GM18498 (cell line): ENCODE measurements at regions not wholly inside any gene's neighbourhood (a gene's known extent, or its start where the extent isn't known, plus 50 kb on each side); places are given as distances from the start of the nearest gene placed in this dataset.
"Not testable (repeated sequence)": the region's sequence is repeated elsewhere in the genome, so short reads cannot be mapped to it uniquely, and the experiment has no call there.

ENCODE experiments used
- ATAC-seq: cut with Tn5 transposase; IDR thresholded peaks from one replicate; pipeline ENCODE4 v1.9.1; 2021; ENCODE audit warnings: mild to moderate bottlenecking, moderate library complexity; ENCODE audit not compliant: unreplicated experiment

DNA sequence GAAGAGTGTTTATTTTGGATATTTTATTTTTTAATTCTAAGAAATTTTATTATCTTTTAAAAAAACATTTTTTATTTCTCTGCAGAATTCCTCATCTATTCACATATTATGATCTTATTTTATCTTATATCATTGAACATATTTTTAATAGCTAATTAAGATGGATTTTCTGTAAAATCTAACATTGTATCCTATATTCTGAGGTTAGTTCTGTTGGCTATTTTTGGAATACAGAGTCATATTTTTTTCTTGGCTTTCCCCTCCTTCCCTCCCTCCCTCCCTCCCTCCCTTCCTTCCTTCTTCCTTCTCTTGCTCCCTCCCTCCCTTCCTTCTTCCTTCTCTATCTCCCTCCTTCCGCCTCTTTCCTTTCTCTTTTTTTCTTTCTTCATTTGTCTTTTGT is 2326.6 kb upstream of the RAG2 start:
- ATAC-seq = no peak

DNA sequence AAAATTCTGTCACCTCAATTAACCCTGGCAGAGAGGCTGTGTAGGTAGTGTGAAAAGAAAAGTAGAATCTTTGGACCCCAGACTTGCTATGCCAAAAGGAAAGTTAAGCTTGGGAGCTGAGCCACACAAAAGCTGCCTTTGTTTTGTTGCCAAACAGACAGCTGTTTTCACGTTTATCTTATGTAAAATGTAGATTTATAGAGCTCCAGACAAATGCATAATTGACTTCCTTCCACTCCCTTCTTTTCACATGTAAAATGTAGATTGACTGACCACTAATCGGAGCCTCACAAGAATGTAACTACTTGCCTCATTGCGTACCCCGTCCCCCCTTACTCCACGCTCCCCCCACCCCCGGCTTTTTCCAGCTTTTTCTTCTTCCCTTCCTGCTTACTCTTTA is 2302.2 kb upstream of the RAG2 start:
- no peak for ATAC-seq

DNA sequence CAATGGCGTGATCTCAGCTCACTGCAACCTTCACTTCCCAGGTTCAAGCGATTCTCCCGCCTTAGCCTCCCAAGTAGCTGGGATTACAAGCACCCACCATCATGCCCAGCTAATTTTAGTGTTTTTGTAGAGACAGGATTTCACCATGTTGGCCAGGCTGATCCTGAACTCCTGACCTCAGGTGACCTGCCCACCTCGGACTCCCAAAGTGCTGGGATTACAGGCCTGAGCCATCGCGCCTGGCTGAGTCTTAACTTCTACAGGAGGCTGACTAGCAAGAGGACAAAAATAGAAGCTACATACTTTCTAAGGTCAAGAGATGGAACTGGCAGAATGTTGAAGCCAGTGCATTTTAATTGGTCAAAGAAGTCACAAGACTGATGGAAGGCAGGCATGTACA is 2296.2 kb upstream of the RAG2 start:
- ATAC-seq = not testable (repeated sequence)

DNA sequence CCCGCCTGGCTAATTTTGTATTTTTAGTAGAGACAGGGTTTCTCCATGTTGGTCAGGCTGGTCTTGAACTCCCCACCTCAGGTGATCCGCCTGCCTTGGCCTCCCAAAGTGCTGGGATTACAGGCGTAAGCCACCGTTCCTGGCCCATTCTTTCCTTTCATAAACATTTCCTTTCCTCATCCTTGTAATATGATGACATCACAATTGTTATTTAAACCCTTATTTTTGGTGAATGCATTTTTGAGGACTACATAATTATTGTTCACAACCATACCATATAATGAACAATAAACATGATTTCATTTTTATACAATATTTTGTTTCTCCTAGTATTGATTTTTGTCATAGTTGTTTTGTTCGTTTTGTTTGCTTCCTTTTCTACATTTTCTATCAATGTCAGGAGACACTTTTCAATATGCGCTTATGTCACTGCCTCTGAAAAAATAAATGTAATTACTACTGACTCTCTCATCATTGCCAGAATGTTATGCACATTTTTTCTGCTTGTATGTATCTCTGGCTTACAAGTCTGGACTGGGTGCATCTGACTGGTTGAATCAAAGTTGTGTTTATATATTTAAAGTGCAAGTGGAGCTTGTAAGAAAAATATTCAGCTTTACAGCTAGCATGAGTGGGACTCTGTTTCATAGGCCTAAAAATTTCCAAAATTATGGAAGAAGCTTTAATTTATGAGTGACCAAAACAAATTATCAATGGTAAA is 2286.3 kb upstream of the RAG2 start:
- no peak for ATAC-seq

DNA sequence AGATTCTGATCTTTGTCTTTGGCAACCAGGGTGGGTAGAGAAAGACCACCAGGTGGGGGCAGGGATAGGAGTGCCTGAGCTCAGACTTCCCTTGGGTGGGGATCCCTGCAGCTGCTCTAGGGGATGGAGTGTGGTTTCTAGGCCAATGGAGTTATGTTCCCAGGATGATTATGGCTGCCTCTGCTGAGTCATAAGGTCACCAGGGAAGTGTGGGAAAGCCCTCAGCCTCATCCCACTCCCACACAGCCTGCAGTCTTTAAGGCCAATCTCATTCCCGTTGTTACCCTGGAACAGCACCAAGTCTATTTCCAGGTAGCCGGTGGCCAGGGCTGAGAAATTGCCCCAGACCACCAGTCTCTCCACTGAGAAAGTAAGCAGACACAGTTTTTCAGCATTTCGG is 2269.3 kb upstream of the RAG2 start:
- ATAC-seq = no peak

DNA sequence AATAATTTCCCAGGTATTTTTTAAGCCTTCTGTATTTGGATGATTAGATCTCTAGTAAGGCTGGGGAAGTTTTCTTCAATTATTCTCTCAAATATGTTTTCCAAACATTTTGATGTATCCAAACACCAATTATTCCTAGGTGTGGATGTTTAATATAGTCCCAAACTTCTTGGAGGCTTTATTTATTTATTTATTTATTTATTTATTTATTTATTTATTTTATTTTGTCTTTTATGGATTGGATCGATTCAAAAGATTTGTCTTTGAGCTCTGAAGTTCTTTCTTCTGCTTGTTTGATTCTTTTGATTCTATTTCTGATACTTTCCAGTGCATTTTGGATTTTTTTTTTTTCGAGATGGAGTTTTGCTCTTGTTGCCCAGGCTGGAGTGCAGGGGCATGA is 2267.9 kb upstream of the RAG2 start:
- no peak for ATAC-seq

DNA sequence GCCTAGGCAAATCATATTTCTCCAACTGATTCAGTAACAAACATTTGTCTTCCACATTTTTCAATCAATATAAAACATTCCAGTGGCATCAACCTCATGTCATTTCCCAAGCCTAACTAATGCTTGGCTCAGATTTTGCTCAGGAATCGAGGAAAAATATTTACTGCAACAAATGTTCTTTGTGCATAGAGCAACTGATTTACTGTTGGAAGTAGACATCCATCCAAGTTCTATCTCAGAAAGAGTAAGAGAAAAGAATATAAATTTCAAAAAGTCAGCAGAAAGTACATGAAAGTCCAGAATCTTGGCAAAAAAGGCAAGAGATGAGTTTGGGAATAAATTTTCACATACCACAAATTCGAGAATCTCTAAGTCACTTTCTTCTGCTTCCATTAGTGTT is 2245.0 kb upstream of the RAG2 start:
- ATAC-seq = no peak

DNA sequence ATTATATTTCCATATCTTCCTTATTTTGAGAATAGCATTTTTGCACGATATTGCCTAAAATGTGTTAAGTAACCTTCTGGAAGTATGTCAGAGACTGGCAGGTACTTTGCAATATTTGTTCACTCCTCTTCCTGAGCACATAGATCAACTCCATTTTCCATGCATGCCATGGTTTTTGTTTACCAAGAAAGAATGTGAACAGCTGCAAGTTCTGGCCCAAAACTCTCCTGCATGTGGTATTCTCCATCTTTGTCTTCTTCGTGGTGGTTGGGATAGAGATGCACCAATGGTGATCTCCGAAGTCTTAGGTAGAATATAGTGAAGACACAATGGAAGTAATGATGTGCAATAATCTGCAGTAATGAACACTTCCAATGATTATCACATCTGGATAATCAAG is 2241.0 kb upstream of the RAG2 start:
- ATAC-seq = no peak

DNA sequence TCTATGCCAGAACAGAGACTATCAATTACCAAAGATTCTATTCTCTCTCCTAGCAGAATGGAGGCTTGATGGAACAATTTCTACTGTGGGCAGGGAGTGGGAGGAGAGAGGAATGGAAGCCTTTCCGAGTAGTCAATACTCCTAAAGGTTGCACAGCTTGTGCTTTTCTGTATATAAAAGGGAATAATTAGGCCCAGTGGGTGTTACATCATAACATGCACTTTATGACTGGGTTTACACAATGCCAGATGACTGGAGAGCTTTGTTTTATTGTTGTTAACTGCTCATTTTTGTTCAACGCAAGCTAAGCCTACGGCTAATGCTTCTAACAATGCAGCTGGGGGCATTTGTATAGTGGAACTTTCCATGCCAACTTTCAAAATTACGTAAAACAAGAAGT is 2237.9 kb upstream of the RAG2 start:
- ATAC-seq = no peak

DNA sequence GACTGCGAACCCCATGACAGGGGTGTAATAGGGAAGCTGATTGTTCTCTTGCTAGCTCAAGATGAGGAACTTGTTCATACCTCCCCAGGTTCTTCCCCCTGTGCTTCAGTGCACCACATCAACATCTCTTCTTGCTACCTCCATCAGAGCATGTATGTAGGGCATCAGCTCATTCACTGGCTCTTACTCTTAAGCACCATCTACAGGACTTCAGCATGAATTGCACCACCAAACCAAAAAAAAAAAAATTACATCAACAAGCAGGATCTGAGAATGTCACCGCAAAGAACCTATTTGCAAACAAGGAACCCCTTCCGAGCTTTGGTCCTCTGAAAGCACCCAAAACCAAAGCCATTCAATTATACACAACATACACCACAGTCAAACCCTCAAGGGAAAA is 2226.5 kb upstream of the RAG2 start:
- no peak for ATAC-seq

DNA sequence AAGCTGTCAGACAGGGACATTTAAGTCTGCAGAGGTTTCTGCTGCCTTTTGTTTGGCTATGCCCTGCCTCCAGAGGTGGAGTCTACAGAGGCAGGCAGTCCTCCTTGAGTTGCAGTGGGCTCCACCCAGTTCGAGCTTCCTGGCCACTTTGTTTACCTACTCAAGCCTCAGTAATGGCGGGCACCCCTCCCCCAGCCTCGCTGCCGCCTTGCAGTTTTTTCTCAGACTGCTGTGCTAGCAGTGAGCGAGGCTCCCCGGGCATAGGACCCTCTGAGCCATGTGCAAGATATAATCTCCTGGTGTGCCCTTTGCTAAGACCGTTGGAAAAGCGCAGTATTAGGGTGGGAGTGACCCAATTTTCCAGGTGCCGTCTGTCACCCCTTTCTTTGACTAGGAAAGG is 2223.8 kb upstream of the RAG2 start:
- not testable (repeated sequence) for ATAC-seq

DNA sequence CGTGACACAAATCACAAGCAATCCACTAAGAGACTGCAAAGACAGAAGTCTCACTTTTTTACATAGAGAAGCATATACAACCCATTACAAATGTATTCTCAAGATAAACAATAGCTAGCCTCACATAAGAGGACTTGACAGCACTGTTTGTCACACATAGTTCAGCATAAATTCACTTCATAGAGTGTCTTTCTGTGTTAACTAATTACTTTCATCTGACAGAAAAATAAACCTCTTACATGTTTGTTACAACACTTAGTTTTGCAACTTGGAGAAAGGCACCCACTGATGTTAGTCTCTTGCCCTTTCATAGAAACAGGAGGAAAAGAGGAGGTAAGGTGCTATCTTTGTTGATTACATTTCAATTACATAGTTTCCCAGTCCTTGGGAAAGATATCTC is 2221.9 kb upstream of the RAG2 start:
- ATAC-seq = no peak

DNA sequence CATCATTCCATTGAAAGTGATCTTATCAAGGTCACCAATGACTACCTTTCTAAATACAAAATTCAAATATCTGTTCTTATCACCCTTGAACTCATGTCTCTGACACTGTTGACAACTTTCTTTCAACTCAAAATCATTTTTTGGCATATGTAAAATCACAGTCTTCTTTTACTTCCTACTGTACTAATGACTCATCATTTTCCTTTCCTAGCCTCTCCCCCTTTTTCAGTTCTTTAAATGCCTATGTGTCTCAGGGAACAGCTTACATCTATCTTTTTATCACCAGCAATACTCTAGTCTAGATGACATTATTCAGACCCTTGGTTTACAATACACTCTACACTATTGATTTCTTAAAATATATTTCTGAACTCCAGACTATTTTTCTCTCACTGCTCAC is 2220.7 kb upstream of the RAG2 start:
- no peak for ATAC-seq

DNA sequence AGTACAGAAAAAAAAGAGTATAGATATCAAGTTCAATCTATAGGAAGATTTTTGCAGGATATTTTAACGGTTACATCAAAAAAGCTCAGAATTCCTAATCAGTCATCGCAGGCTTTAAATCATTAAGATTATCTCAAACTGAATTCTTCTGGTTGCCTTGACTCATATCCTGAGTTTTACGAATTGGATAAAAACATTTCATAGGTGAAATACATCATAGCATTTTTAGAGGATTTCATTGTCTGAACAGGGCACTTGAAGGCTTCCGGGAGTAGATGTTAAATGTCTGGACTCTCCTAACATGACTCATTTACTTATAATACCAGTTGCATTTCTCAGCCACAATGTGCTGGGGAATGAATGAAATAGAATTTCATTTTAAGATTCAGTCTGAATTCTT is 2216.6 kb upstream of the RAG2 start:
- ATAC-seq = no peak

DNA sequence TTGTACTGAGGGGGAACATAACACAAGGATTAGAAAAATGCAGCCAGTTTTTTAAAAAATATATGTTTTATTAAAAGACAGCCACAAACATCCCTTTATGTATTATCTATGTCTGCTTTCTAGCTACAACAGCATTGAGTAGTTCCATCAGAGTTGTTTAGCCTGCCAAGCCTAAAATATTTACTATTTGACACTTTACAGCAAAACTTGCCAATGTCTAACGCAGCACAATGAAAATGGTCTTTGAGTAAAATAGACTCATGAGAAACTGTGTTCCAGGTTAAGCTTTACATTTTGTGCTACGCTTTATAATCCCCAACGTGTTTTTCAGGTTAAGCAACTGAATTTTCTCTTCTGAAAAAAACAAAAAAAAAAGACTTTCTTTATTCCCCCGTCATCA is 2211.5 kb upstream of the RAG2 start:
- ATAC-seq = no peak

DNA sequence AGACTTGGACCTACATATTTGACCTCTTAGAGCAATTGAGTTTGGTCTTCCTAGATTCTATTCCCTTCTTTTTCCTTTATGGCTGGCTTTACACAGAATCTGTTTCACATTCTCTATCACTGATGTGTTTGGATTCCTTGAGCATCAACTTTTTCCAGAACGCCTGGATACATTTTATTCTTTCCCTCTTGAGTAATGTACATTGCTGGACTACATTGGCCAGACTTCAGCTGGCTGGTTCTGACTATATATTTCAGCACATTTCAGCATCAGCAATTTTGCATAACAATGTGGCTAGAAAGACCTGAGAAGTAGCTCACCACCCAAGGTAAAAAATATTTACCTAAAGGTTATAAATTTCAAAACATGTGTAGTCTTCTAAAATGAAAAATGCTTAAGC is 2198.2 kb upstream of the RAG2 start:
- no peak for ATAC-seq

DNA sequence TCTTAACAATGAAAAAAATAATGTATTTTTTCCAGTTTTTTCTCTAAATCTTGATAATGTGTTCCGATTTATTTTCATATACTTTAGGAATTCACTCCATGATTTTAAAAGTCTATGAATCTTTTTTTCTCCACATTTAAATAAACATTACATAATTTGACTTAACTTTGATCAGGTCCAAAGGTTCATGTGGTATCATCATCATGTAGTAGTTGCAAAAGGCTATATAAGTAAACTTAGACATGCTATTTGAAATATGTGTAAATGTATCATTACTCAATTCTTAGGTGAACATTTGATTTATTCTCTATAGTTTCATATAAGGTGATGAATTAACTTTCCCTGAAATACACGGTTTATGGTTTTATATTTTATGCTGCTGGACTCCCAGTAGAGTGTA is 2197.0 kb upstream of the RAG2 start:
- no peak for ATAC-seq

DNA sequence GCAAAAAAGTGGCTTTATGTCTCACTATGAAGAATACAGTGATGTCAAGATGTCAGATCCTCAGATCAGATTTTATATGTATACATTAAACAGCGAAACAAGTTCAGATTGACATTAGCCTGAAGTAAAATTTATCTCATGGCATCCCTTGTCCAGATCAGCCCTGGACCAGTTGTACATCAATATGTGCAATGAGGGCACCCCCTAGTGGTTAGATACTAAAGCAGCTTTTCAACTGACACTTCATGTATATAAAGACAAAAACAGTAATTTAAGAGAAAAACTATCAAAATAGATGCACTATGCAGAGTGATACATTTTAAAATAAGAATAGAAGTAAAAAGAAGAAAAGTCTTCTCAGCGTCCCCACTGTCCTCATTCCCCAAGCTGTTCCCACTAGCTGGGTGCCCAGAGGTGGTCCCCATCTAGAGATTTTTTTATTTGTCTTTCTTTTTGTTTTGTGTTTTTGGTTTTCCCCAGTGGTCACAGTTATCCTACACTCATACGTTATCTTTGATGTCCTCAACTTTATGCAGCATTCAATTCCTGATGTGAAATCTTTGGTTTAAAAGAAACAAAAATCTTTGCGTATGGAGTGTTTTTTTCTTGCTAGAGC is 2193.4 kb upstream of the RAG2 start:
- ATAC-seq = peak; percentile 72

DNA sequence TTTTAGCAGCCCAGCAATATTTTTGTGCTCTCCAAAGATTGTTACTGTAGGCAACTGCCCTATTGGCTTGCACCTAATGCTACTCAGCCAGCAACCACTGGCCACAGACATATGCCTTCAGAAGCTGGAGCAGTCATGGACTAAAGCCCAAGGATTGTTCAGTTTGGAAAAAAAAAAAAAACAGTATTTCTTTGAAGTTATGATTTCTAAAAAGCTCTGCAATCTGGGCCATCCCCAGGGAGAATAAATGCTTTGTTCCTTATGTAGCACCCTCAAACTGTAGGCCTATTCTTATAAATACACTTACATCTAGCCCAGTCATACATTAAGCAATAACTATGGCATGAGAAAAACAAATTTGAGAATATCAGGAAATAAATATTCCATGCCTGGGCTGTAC is 2190.5 kb upstream of the RAG2 start:
- ATAC-seq = no peak

DNA sequence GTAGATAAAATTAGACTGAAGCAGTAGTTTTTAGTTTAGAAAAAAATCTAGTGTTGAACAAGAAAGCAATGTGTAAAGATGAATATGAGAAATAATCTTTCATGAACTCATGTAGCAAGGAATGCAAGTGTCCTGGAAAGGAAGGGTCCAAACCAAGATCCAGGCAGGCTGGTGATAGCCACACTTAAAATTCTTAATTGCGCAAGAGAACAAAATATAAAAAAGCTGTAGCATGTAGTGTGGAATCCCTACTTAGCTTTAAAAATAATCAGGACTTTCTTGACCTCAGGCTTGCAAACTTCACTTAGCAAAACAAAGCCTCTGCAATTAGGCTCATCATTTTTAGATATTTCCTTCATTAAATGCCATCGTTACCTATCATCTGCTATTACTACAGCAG is 2186.1 kb upstream of the RAG2 start:
- no peak for ATAC-seq

DNA sequence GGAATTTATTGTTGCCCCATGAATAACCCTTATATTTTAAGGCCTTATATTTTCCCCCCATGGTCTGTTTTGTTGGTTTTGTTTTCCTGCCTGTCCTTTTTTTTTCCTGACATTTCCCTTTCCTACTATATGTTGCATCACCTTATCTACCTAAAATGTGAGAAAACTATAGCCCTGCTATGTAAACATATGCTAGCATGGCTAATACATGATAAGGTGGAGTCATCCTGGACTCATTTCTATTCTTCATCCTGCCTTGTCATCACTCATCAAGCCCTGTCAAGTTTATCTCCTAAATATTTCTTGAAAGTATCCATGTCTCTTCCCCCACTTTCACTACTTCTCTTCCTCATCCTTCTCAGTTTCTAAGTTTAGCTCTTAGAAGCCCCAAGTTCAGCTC is 2168.8 kb upstream of the RAG2 start:
- ATAC-seq = no peak

DNA sequence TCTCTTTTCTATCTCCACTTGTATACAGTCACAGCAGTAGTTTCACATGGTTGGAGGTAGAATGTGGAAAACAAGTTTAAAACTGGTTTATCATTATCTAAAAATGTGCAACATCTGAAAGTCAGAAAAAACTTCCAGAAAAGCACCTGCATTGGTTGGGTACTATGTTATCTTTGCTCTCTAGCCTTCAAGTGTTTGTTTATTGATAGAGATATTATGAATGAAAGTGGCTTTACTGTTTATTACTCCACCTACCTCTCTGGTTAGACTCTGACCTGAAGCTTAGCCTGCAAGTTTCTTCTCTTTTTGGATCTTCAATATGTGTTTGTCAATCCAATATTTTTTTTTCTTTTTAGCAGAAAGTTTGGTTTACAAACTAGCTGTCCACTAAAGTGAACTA is 2161.4 kb upstream of the RAG2 start:
- no peak for ATAC-seq

DNA sequence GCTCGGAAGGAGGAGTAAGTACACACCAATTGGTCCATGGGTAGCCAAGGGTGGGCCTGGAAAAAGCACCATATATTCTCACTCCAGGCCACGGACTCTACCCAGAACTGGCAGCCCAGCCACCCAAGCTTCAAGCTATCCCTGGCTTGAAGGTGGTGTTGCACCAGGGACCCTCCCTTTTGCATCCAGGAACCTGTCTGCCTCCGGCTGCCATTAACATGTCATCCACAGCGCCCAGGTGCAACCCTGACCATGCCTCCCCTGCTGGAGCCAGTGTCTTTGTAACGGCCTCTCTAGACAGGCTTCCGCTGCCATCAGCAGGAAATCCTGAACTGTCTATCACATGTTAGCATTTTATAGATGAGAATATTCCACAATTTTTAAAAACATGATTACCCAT is 2158.5 kb upstream of the RAG2 start:
- no peak for ATAC-seq
